A549 (cell line): ENCODE measurements at regions not wholly inside any gene's neighbourhood (a gene's known extent, or its start where the extent isn't known, plus 50 kb on each side); places are given as distances from the start of the nearest gene placed in this dataset.
"Not testable (repeated sequence)": the region's sequence is repeated elsewhere in the genome, so short reads cannot be mapped to it uniquely, and the experiment has no call there.

Experiments
- ATAC-seq, 2 experiments: fragments of 200-7000 bp in 1 of 2; fragments of >200 bp in 1 of 2; cut with Nextera tagmentation in 1 of 2; cut with Tn5 transposase in 1 of 2; 3 replicates each; pipeline versions ENCODE4 v1.8.0 to v1.9.1; 2018 to 2020; ENCODE audit warnings: mild to moderate bottlenecking in 1 of 2, moderate library complexity in 1 of 2
- CTCF ChIA-PET: fragments of 300-600 bp; sonication (Branson Sonifier 250); formaldehyde crosslinking; extraction: SDS; loops from one replicate; lab custom pipeline; 2021; ENCODE audit warnings: antibody characterized with exemption, inconsistent platforms; lab: Yijun Ruan, JAX
- POLR2A ChIA-PET: fragments of 350-600 bp; formaldehyde crosslinking; extraction: SDS; loops from one replicate; lab custom pipeline; 2021; ENCODE audit warnings: antibody characterized with exemption, inconsistent platforms; lab: Yijun Ruan, JAX
- DNase-seq, 2 experiments: peaks; one replicate each; pipeline versions ENCODE4 v3.0.0 to v3.0.0-alpha.2; 2011 to 2016; ENCODE audit warnings: low read depth in 1 of 2, low spot score in 1 of 2
- FAIRE-seq: peaks from 2 replicates; lab custom pipeline; 2011; peaks lifted over from hg19 to GRCh38; lab: Jason Lieb, UNC
- H3K27ac ChIP-seq, 2 experiments: fragments of >200 bp; sonication (Bioruptor Twin); formaldehyde crosslinking; 3 replicates each; pipeline ENCODE4 v1.5.1; 2016 to 2017
- H3K4me1 ChIP-seq: fragments of >200 bp; sonication (Bioruptor Twin); formaldehyde crosslinking; 3 replicates; pipeline ENCODE4 v1.6.1; 2016
- H3K4me2 ChIP-seq: fragments of >200 bp; sonication (Bioruptor Twin); formaldehyde crosslinking; 3 replicates; pipeline ENCODE4 v1.6.1; 2016
- H3K4me3 ChIP-seq: fragments of >200 bp; sonication (Bioruptor Twin); formaldehyde crosslinking; 3 replicates; pipeline ENCODE4 v1.5.1; 2016
- H3K9me3 ChIP-seq: fragments of >200 bp; sonication (Bioruptor Twin); formaldehyde crosslinking; 3 replicates; pipeline ENCODE4 v1.6.1; 2016
- ATOH8 ChIP-seq: fragments of 250-450 bp; sonication (Bioruptor Pico); IDR thresholded peaks from 2 replicates; pipeline ENCODE4 v1.5.0; 2020; ENCODE audit warnings: low read depth, mild to moderate bottlenecking, moderate library complexity
- BHLHE40 ChIP-seq: IDR thresholded peaks from 2 replicates; pipeline ENCODE4 v1.6.1; 2012; ENCODE audit warnings: low read depth, low read length, inconsistent platforms
- CBX8 ChIP-seq: fragments of 200-600 bp; sonication (generic); IDR thresholded peaks from 2 replicates; pipeline ENCODE4 v1.6.1; 2016
- CHD2 ChIP-seq: fragments of 150-350 bp; IDR thresholded peaks from 2 replicates; pipeline ENCODE4 v1.6.1; 2014; ENCODE audit warnings: low read length; ENCODE audit not compliant: partially characterized antibody
- ESRRA ChIP-seq: fragments of 150-350 bp; IDR thresholded peaks from 2 replicates; pipeline ENCODE4 v1.6.1; 2014; ENCODE audit warnings: mild to moderate bottlenecking, low read length, borderline replicate concordance
- FOSL2 ChIP-seq, 2 experiments: fragments of 450-650 bp in 1 of 2; fragments of >200 bp in 1 of 2; sonication (Bioruptor Twin) in 1 of 2; formaldehyde crosslinking; IDR thresholded peaks; 2 replicates each; pipeline versions ENCODE4 v1.5.0 to v1.6.1; 2016 to 2020; ENCODE audit warnings: mild to moderate bottlenecking in 1 of 2, moderate library complexity in 1 of 2
- FOXS1 ChIP-seq: fragments of 250-450 bp; sonication (Bioruptor Pico); IDR thresholded peaks from 2 replicates; pipeline ENCODE4 v1.5.0; 2020; ENCODE audit warnings: mild to moderate bottlenecking, moderate library complexity
- HMGXB4 ChIP-seq: fragments of 250-450 bp; sonication (Bioruptor Pico); IDR thresholded peaks from 2 replicates; pipeline ENCODE4 v1.5.0; 2021; ENCODE audit warnings: mild to moderate bottlenecking, moderate library complexity, borderline replicate concordance
- HOXA7 ChIP-seq: fragments of 250-450 bp; sonication (Bioruptor Pico); IDR thresholded peaks from 2 replicates; pipeline ENCODE4 v1.5.0; 2020; ENCODE audit warnings: mild to moderate bottlenecking, moderate library complexity
- MAFK ChIP-seq: fragments of 450-650 bp; IDR thresholded peaks from 2 replicates; pipeline ENCODE4 v1.6.1; 2014; ENCODE audit not compliant: partially characterized antibody
- MAX ChIP-seq: IDR thresholded peaks from 2 replicates; pipeline ENCODE4 v1.6.1; 2012
- MYC ChIP-seq: IDR thresholded peaks from 2 replicates; pipeline ENCODE4 v1.6.1; 2012; ENCODE audit warnings: mild to moderate bottlenecking, inconsistent platforms, low read length, improper control_type of control experiment, borderline replicate concordance
- NR3C1 ChIP-seq: fragments of >200 bp; sonication (Bioruptor Twin); formaldehyde crosslinking; IDR thresholded peaks from 3 replicates; pipeline ENCODE4 v1.6.1; 2017
- POLR2A ChIP-seq: IDR thresholded peaks from 2 replicates; pipeline ENCODE4 v1.6.1; 2012; ENCODE audit warnings: mild to moderate bottlenecking, low read length
- RAD21 ChIP-seq, 2 experiments: fragments of >200 bp in 1 of 2; sonication (Bioruptor Twin) in 1 of 2; formaldehyde crosslinking in 1 of 2; IDR thresholded peaks in 1 of 2; conservative IDR thresholded peaks in 1 of 2; 2 replicates in 1 of 2; 3 replicates in 1 of 2; pipeline ENCODE4 v1.6.1; 2012 to 2018; ENCODE audit warnings: inconsistent platforms in 1 of 2
- RCOR1 ChIP-seq: fragments of 150-350 bp; IDR thresholded peaks from 2 replicates; pipeline ENCODE4 v1.6.1; 2014; ENCODE audit warnings: antibody characterized with exemption, low read length, low read depth
- SREBF2 ChIP-seq: fragments of 450-650 bp; IDR thresholded peaks from 2 replicates; pipeline ENCODE4 v1.6.1; 2014; ENCODE audit warnings: mild to moderate bottlenecking, moderate library complexity
- ZC3H11A ChIP-seq: fragments of 450-650 bp; IDR thresholded peaks from 2 replicates; pipeline ENCODE4 v1.6.1; 2014; ENCODE audit warnings: antibody characterized with exemption, mild to moderate bottlenecking
- ZNF302 ChIP-seq: fragments of 250-450 bp; sonication (Bioruptor Pico); IDR thresholded peaks from 2 replicates; pipeline ENCODE4 v1.9.0; 2021; ENCODE audit warnings: inconsistent platforms, mild to moderate bottlenecking, moderate library complexity
- ZSCAN20 ChIP-seq: fragments of 250-450 bp; sonication (Bioruptor Pico); IDR thresholded peaks from 2 replicates; pipeline ENCODE4 v1.8.0; 2022; ENCODE audit warnings: mild to moderate bottlenecking, moderate library complexity
- WGBS: methylation state at CpG from one replicate; pipeline ENCODE4 v1.1.6; 2017; ENCODE audit errors: missing lambda C conversion rate; 5-methylcytosine and 5-hydroxymethylcytosine counted together

- DNase-seq = no peak
- H3K4me2 ChIP-seq = no peak overlapping the region
- ChIA-PET POLR2A (no interaction called here), CTCF (no interaction called here)
- WGBS = 46% methylated on average over 3 of the region's 3 CpGs
- no peak overlapping the region for H3K27ac ChIP-seq
- no peaks in the 10 kb centered on the region for H3K4me1 ChIP-seq
- no peak overlapping the region for H3K4me3 ChIP-seq
- FAIRE-seq = no peak
- ATAC-seq = no peak
- TF ChIP-seq FOXS1 (CRISPR knock-in tag) (no peak), RAD21 (conservative IDR thresholded peaks at IDR 0.05 in 1 of 2, IDR thresholded peaks at IDR 0.05 in 1 of 2) (no peak), ZNF302 (no peak), MYC (no peak), SREBF2 (no peak), MAFK (no peak), POLR2A (no peak), RCOR1 (no peak), CHD2 (no peak), ATOH8 (CRISPR knock-in tag) (no peak), NR3C1 (no peak), ZSCAN20 (CRISPR knock-in tag) (no peak), ESRRA (no peak), FOSL2 (IDR thresholded peaks at IDR 0.05) (no peak), FOSL2 (CRISPR knock-in tag; IDR thresholded peaks at IDR 0.05) (no peak), MAX (no peak)
- H3K9me3 ChIP-seq = no peaks in the 10 kb centered on the region
Measured at GRCh38 chr4:42252315-42252714, 99.9 kb upstream of the BEND4 start.

GRCh38 chr4:42257645-42258044, 105.2 kb upstream of the BEND4 start:
- H3K4me2 ChIP-seq, FAIRE-seq, ATAC-seq, POLR2A ChIA-PET, H3K9me3 ChIP-seq, H3K4me1 ChIP-seq, DNase-seq, H3K27ac ChIP-seq, H3K4me3 ChIP-seq: not testable (repeated sequence)
- CTCF ChIA-PET = interaction anchor here (0.6 to 1.3 kb wide), 2 partner anchors 10 to 1154 kb away, joined by 3 read pairs; no protein-coding TSS in a partner anchor
- 58% methylated on average over 6 of the region's 6 CpGs for WGBS
- peak; percentile 62 for TF ChIP-seq ZC3H11A

- CTCF ChIA-PET = no interaction called here
- 33% methylated on average over 8 of the region's 8 CpGs for WGBS
- TF ChIP-seq HMGXB4 (CRISPR knock-in tag) (no peak), BHLHE40 (no peak), CBX8 (no peak), HOXA7 (CRISPR knock-in tag) (no peak), MYC (no peak)
- TF ChIP-seq, all 56 proteins: peak for 0
- DNase-seq (no peak), FAIRE-seq (no peak), ATAC-seq (no peak)
- H3K27ac ChIP-seq = no peak overlapping the region
- no peak overlapping the region for H3K4me3 ChIP-seq
- POLR2A ChIA-PET = no interaction called here
- H3K4me1 ChIP-seq = no peaks in the 10 kb centered on the region
- 0 out of 3 replicates have a peak overlapping the region, but pooled peaks have one; percentile 5 for H3K4me2 ChIP-seq
- no peaks in the 10 kb centered on the region for H3K9me3 ChIP-seq
Measured at GRCh38 chr4:42262701-42263490, 110.4 kb upstream of the BEND4 start.
